CD14-positive monocyte (primary cell): ENCODE measurements at regions not wholly inside any gene's neighbourhood (a gene's known extent, or its start where the extent isn't known, plus 50 kb on each side); places are given as distances from the start of the nearest gene placed in this dataset.

Experiments
- DNase-seq, 3 donors: peaks; one replicate each; pipeline ENCODE4 v3.0.0-alpha.2; 2011 to 2022
- H2AFZ ChIP-seq: 2 replicates; pipeline ENCODE4 v1.6.0; 2012; ENCODE audit warnings: mild to moderate bottlenecking, low read depth, low read length, inconsistent platforms; ENCODE audit not compliant: insufficient read depth, poor library complexity, severe bottlenecking
- H3K27ac ChIP-seq, 2 donors: 1 replicate in 1 of 2; 2 replicates in 1 of 2; pipeline ENCODE4 v1.5.1; 2012 to 2013; ENCODE audit warnings: low read length in 2 of 2, control low read depth in 1 of 2, inconsistent platforms in 1 of 2, low read depth in 1 of 2, mild to moderate bottlenecking in 1 of 2
- H3K27me3 ChIP-seq, 2 donors: one replicate each; pipeline versions ENCODE4 v1.6.0 to v1.6.1; 2011 to 2013; ENCODE audit warnings: low read length in 2 of 2; ENCODE audit not compliant: control insufficient read depth in 2 of 2, insufficient read depth in 2 of 2
- H3K36me3 ChIP-seq, 2 donors: replicated peaks in 1 of 2; 1 replicate in 1 of 2; 2 replicates in 1 of 2; pipeline versions ENCODE4 v1.5.1 to v1.6.1; 2012 to 2013; ENCODE audit warnings: low read length in 2 of 2, control low read depth in 1 of 2, inconsistent platforms in 1 of 2, mild to moderate bottlenecking in 1 of 2; ENCODE audit not compliant: insufficient read depth in 2 of 2, control insufficient read depth in 1 of 2
- H3K4me1 ChIP-seq, 2 donors: 1 replicate in 1 of 2; 2 replicates in 1 of 2; pipeline versions ENCODE4 v1.5.1 to v1.6.1; 2012 to 2013; ENCODE audit warnings: low read length in 2 of 2, control low read depth in 1 of 2, inconsistent platforms in 1 of 2, mild to moderate bottlenecking in 1 of 2, moderate library complexity in 1 of 2; ENCODE audit not compliant: insufficient read depth in 2 of 2, control insufficient read depth in 1 of 2
- H3K4me2 ChIP-seq: replicated peaks from 2 replicates; pipeline ENCODE3; 2012; ENCODE audit warnings: low read length, moderate library complexity, mild to moderate bottlenecking; ENCODE audit not compliant: poor library complexity, severe bottlenecking; ENCODE audit errors: extremely low read depth
- H3K4me3 ChIP-seq, 3 experiments: fragments of 200-600 bp in 1 of 3; sonication (generic) in 1 of 3; replicated peaks in 1 of 3; 1 replicate in 2 of 3; 2 replicates in 1 of 3; pipeline ENCODE4 v1.5.1; 2011 to 2013; ENCODE audit warnings: low read length in 3 of 3, mild to moderate bottlenecking in 3 of 3, control low read depth in 2 of 3, low read depth in 2 of 3, inconsistent platforms in 1 of 3, moderate library complexity in 1 of 3
- H3K79me2 ChIP-seq: 2 replicates; pipeline ENCODE4 v1.6.0; 2012; ENCODE audit warnings: mild to moderate bottlenecking, control low read depth, inconsistent platforms, low read length, moderate library complexity; ENCODE audit not compliant: insufficient read depth
- H3K9ac ChIP-seq: 2 replicates; pipeline ENCODE4 v1.6.0; 2017; ENCODE audit warnings: low read length, mild to moderate bottlenecking; ENCODE audit not compliant: insufficient read depth, poor library complexity, severe bottlenecking
- H3K9me3 ChIP-seq, 2 donors: replicated peaks in 1 of 2; 1 replicate in 1 of 2; 2 replicates in 1 of 2; pipeline versions ENCODE4 v1.5.1 to v1.6.1; 2012 to 2013; ENCODE audit warnings: low read length in 2 of 2, control low read depth in 1 of 2; ENCODE audit not compliant: control insufficient read depth in 1 of 2, insufficient read depth in 1 of 2
- H4K20me1 ChIP-seq: 2 replicates; pipeline ENCODE4 v1.6.0; 2012; ENCODE audit warnings: mild to moderate bottlenecking, low read length, control low read depth, moderate library complexity; ENCODE audit not compliant: insufficient read depth
- H3K27ac Mint-ChIP-seq, 7 donors: one replicate each; pipeline ENCODE4 v1.8.0; 2020; ENCODE audit warnings: mild to moderate bottlenecking in 7 of 7, mixed read lengths in 7 of 7, moderate library complexity in 6 of 7, inconsistent platforms in 2 of 7
- H3K27me3 Mint-ChIP-seq, 3 donors: one replicate each; pipeline ENCODE4 v1.8.0; 2021 to 2022; ENCODE audit warnings: low read depth in 3 of 3, mild to moderate bottlenecking in 3 of 3, mixed read lengths in 3 of 3, moderate library complexity in 3 of 3, inconsistent platforms in 1 of 3
- H3K36me3 Mint-ChIP-seq, 2 donors: one replicate each; pipeline ENCODE4 v1.8.0; 2020; ENCODE audit warnings: mixed read lengths in 2 of 2, inconsistent platforms in 1 of 2, mild to moderate bottlenecking in 1 of 2
- H3K4me1 Mint-ChIP-seq: one replicate; pipeline ENCODE4 v1.8.0; 2020; ENCODE audit warnings: mild to moderate bottlenecking, mixed read lengths
- H3K4me3 Mint-ChIP-seq, 2 donors: one replicate each; pipeline ENCODE4 v1.8.0; 2020; ENCODE audit warnings: mild to moderate bottlenecking in 2 of 2, mixed read lengths in 2 of 2, moderate library complexity in 1 of 2
- H3K9me3 Mint-ChIP-seq, 7 donors: one replicate each; pipeline ENCODE4 v1.8.0; 2020 to 2022; ENCODE audit warnings: mixed read lengths in 7 of 7, mild to moderate bottlenecking in 6 of 7, moderate library complexity in 6 of 7, inconsistent platforms in 2 of 7
- CTCF ChIP-seq: fragments of 200-600 bp; IDR thresholded peaks from one replicate; pipeline ENCODE4 v1.8.0; 2022; ENCODE audit warnings: antibody characterized with exemption, mild to moderate bottlenecking
- WGBS: methylation state at CpG from one replicate; pipeline ENCODE4 v1.1.5; 2013; ENCODE audit warnings: missing lambda C conversion rate; ENCODE audit not compliant: insufficient coverage; 5-methylcytosine and 5-hydroxymethylcytosine counted together
- intact Hi-C, 2 donors: fragments of 100-400 bp; cut with micrococcal nuclease; formaldehyde crosslinking; loops; one replicate each; pipeline versions ENCODE4 v1.15.0 to v1.15.1; 2023

GRCh38 chr4:173862754-173863153 is 332.7 kb upstream of the HAND2 start:
- no peak overlapping the region for H3K4me2 ChIP-seq
- Mint-ChIP-seq H3K4me1 (no peaks in the 10 kb centered on the region), H3K9me3 (peaks cover 0 to 12% (median 5%) of the 10 kb centered on the region in 7 donors), H3K4me3 (no peak overlapping the region), H3K27me3 (peaks cover 0 to 1% (median 0%) of the 10 kb centered on the region in 3 donors), H3K36me3 (no peaks in the 10 kb centered on the region), H3K27ac (no peak overlapping the region)
- no peak overlapping the region for H3K27ac ChIP-seq
- no peaks in the 10 kb centered on the region for H3K79me2 ChIP-seq
- no peaks in the 10 kb centered on the region for H4K20me1 ChIP-seq
- no peaks in the 10 kb centered on the region for H3K36me3 ChIP-seq
- no peak overlapping the region for H3K4me3 ChIP-seq
- intact Hi-C loops: no loop called here
- H3K27me3 ChIP-seq: no peaks in the 10 kb centered on the region
- no peaks in the 10 kb centered on the region for H3K4me1 ChIP-seq
- H3K9me3 ChIP-seq: peaks cover 4 to 9% of the 10 kb centered on the region in 2 donors
- H3K9ac ChIP-seq: no peak overlapping the region
- 100% methylated on average over 1 of the region's 3 CpGs for WGBS
- no peak for TF ChIP-seq CTCF
- no peak overlapping the region for H2AFZ ChIP-seq
- DNase-seq: no peak

- Mint-ChIP-seq H3K4me1 (no peaks in the 10 kb centered on the region), H3K9me3 (peaks cover 0 to 12% (median 5%) of the 10 kb centered on the region in 7 donors)
Measured at GRCh38 chr4:173860094-173860493, 330.1 kb upstream of the HAND2 start.

More at GRCh38 chr4:173860094-173860493, 330.1 kb upstream of the HAND2 start:
- Histone ChIP-seq H3K9ac (no peak overlapping the region), H3K79me2 (no peaks in the 10 kb centered on the region), H3K4me3 (no peak overlapping the region), H3K4me1 (no peaks in the 10 kb centered on the region), H3K36me3 (no peaks in the 10 kb centered on the region), H3K9me3 (peaks cover 4 to 8% of the 10 kb centered on the region in 2 donors), H3K27ac (no peak overlapping the region), H4K20me1 (no peaks in the 10 kb centered on the region), H3K27me3 (no peaks in the 10 kb centered on the region), H2AFZ (no peak overlapping the region), H3K4me2 (no peak overlapping the region)
- Mint-ChIP-seq H3K27me3 (peaks cover 0 to 2% (median 0%) of the 10 kb centered on the region in 3 donors), H3K36me3 (no peaks in the 10 kb centered on the region), H3K4me3 (no peak overlapping the region), H3K27ac (no peak overlapping the region)
- no peak for TF ChIP-seq CTCF
- WGBS: 71% methylated on average over 1 of the region's 2 CpGs
- intact Hi-C loops: no loop called here
- DNase-seq: no peak
